GM12864 (cell line): ENCODE measurements at regions not wholly inside any gene's neighbourhood (a gene's known extent, or its start where the extent isn't known, plus 50 kb on each side); places are given as distances from the start of the nearest gene placed in this dataset.

Experiments used
- DNase-seq: peaks from one replicate; pipeline ENCODE4 v3.0.0-alpha.2; 2011; ENCODE audit warnings: low read depth
- H3K4me3 ChIP-seq: 2 replicates; pipeline ENCODE4 v1.5.1; 2011; ENCODE audit warnings: mild to moderate bottlenecking, low read depth, low read length, control low read depth
- TF ChIP-seq, protein P1 (sequence below): IDR thresholded peaks from 2 replicates; pipeline ENCODE4 v1.5.1; 2011; ENCODE audit warnings: low read depth, mild to moderate bottlenecking, moderate library complexity, low read length, control low read depth, inconsistent platforms; ENCODE audit errors: missing control alignments

DNA sequence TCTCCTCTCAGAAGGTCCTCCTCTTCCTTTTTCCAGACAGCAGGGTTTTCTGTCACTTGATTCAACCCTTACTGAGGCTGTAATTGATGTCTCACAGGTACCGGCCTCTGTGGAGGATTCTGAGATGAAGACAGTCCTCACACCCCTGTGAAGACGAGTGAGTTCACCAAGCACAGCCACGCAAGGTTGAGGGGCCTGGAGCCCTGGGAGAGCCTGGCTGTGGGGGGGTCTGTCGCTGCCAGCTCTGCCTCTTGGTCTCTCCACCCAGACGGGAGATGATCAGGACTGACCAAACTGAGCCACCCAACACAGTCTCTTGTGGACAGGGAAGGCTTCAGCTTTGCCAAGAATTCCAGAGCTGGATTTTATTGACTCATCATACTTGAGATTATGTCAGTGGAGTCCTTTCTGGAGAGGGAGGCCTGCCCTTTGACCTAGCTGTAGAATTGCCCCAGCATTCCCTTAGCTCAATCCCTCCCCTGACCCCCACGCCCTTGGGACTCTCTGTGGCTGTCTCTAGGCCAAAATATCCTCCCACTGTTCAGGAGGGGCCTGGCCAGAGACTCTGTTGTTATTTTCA is 51.1 kb upstream of the CRHR1 start:
- H3K4me3 ChIP-seq: no peak overlapping the region
- no peak for DNase-seq
- TF ChIP-seq, protein P1, sequence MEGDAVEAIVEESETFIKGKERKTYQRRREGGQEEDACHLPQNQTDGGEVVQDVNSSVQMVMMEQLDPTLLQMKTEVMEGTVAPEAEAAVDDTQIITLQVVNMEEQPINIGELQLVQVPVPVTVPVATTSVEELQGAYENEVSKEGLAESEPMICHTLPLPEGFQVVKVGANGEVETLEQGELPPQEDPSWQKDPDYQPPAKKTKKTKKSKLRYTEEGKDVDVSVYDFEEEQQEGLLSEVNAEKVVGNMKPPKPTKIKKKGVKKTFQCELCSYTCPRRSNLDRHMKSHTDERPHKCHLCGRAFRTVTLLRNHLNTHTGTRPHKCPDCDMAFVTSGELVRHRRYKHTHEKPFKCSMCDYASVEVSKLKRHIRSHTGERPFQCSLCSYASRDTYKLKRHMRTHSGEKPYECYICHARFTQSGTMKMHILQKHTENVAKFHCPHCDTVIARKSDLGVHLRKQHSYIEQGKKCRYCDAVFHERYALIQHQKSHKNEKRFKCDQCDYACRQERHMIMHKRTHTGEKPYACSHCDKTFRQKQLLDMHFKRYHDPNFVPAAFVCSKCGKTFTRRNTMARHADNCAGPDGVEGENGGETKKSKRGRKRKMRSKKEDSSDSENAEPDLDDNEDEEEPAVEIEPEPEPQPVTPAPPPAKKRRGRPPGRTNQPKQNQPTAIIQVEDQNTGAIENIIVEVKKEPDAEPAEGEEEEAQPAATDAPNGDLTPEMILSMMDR: no peak

DNA sequence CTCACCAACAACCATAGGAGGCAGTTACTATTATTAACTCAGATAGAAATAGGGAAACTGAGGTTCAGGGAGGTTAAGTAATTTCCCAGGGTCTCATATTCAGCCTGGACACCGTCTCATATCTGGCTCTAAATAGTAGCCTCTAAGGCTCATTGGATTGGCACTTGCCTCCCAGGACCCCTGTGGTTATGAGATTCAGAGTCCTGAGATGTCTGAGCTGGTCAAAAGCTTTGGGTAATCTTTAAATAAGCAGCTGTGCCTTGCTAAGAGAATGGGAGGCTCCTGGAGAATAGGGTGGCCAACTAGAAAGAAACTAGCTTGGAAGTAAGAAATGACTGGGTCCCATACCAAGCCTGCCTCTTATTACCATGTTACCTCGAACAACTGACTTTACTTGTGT is 50.3 kb upstream of the CRHR1 start:
- H3K4me3 ChIP-seq: no peak overlapping the region
- DNase-seq: no peak
- TF ChIP-seq, protein P1: no peak
